ENCODE measurements at regions not wholly inside any gene's neighbourhood (a gene's known extent, or its start where the extent isn't known, plus 50 kb on each side); places are given as distances from the start of the nearest gene placed in this dataset.

- no peak for DNase-seq
These were observed 125.1 kb upstream of the CDH19 start for GRCh38 chr18:66728951-66729350.

- DNase-seq: peak; percentile 35 to 60
These were observed 124.1 kb upstream of the CDH19 start for GRCh38 chr18:66727991-66728390.

- no peak for DNase-seq
These were observed 120.9 kb upstream of the CDH19 start for GRCh38 chr18:66724664-66725356.

- DNase-seq: no peak
These were observed 118.8 kb upstream of the CDH19 start for GRCh38 chr18:66722671-66723070.

GRCh38 chr18:66708646-66709045, 104.8 kb upstream of the CDH19 start:
- DNase-seq: peak in 1 of 2 donors; percentile 16

- no peak for DNase-seq
These were observed 103.6 kb upstream of the CDH19 start for GRCh38 chr18:66707473-66707872.

- DNase-seq: no peak
These were observed 91.4 kb upstream of the CDH19 start for GRCh38 chr18:66695281-66695680.

- no peak for DNase-seq
These were observed 91.0 kb upstream of the CDH19 start for GRCh38 chr18:66694852-66695251.

GRCh38 chr18:66687635-66688034, 83.7 kb upstream of the CDH19 start:
- no peak for DNase-seq

- DNase-seq: peak in 1 of 2 donors; percentile 3
These were observed 79.0 kb upstream of the CDH19 start for GRCh38 chr18:66682855-66683322.

- no peak for DNase-seq
These were observed 72.8 kb upstream of the CDH19 start for GRCh38 chr18:66676699-66677098.

- no peak for DNase-seq
These were observed 70.4 kb upstream of the CDH19 start for GRCh38 chr18:66674286-66674685.

GRCh38 chr18:66668706-66669105, 64.8 kb upstream of the CDH19 start:
- DNase-seq: no peak

GRCh38 chr18:66662632-66663031, 58.7 kb upstream of the CDH19 start:
- DNase-seq: no peak

GRCh38 chr18:66655407-66655806, 51.5 kb upstream of the CDH19 start:
- DNase-seq: no peak
